Activated gamma-delta T cell treated with Interleukin-2 at 50 U/mL for 16 hours (primary cell): ENCODE measurements at regions not wholly inside any gene's neighbourhood (a gene's known extent, or its start where the extent isn't known, plus 50 kb on each side); places are given as distances from the start of the nearest gene placed in this dataset.

Experiments
- DNase-seq: peaks from one replicate; pipeline ENCODE4 v3.0.0-alpha.2; 2020

DNA sequence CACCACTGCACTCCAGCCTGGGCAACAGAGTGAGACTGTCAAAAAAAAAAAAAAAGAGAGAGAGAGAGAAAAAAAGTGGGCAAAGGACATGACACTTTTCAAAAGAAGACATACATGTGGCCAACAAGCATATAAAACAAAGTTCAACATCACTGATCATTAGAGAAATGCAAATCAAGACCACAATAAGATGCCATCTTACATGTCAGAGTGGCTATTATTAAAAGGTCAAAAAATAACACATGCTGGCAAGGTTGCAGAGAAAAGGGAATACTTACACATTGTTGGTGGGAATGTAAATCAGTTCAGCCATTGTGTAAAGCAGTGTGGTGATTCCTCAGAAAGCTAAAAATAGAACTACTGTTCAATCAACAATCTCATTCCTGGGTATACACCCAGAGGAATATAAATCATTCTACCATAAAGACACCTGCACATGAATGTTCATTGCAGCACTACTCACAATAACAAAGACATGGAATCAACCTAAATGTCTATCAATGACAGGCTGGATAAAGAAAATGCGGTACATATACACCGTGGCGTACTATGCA, 94.9 kb upstream of the TRIM2 start:
- DNase-seq, result no peak

DNA sequence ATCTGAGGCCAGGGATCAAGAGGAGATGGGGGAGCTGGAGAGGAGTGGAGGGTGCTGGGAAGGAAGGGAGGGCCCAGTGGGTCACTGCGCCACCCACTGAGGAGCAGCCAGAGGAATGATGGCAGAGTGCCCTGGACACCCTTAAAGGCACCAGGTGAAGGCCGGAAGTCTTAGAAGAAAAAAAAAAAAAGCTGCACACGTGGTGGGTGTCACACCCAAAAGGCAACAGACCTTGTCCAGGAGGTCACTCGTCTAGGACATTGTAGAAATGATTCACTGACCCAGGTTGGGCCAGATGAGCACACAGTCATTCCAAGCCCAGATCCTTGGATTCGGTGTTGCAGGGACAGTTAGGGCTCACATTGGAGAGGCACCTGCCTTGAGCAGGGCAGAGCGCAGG, 93.5 kb upstream of the TRIM2 start:
- no peak for DNase-seq

DNA sequence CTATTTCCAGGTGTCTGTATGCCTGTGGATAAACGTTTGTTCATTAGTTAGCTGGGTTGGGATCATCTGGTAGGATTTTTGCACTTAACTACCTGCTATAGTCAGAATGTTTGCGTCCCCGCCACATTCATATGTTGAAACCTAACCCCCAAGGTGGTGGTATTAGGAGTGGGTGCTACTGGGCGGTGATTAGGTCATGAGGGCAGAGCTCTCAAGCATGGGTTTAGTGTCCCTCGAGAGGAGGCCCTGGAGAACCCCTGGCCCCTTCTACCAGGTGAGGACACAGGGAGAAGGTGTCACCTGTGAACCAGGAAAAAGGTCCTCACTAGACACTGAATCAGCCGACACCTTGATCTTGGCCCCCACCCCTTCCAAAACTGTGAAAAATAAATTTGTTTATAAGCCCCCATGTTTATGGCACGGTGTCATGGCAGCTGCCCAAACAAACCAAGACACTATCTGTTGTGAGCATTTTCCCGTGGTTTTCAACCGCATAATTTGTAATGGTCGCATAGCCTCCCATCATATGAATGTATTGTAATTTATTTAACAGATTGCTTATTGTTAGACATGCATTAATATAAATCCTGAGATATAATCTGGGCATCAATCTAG, 92.7 kb upstream of the TRIM2 start:
- DNase-seq, result no peak

DNA sequence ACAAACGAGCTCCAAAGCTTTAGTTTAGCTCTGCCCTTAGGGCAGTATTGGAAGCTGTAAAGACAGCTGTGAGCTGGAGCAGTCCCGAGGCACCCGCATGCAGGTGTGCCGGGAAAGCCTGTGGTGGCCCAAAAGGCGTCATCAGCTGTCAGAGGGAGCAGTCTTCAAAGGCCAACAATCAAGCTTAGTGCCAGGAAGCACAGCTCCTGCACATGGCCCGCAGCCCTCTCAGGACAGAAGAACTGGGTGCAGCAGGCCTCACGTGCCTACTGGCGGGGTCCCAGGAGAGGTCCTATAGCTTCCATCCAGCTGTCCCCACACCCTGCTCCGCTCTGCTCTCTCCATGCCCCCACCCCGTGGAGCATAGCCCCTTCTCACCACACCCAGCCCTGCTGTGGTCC, 92.2 kb upstream of the TRIM2 start:
- peak; percentile 7 for DNase-seq

DNA sequence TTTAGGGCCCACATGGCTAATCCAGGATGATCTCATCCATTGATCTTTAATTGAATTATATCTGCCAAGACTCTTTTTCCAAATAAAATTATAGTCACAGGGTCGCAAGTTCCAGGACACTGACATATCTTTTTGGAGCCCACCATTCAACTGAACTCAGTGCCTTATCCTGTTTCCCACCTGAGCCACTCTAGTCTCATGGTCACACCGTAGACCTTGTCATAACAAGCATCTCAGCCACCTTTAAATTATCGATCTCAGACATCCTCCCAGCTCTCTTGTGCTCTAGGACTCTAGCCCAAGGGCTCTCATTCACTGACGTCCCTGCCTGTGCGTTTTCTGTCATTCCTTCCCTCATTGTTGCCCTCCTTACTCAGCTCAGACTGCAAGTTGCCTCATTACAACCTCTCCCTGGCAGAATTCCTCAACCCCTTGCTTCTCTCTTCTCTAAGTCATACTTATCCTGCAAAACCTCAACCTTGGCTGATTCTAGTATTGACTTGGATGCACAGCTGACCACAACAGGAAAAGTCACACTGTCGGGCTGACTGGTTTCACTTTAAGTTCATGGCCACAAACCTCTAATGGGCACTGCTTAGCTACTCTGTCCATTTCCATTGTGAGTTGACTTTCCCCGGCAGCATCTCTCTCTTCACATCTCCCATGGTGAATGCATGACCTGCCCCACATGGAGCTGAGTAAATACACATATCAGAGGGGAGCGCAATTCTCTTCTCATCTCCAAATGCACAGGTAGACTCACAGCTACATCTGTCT, 91.0 kb upstream of the TRIM2 start:
- DNase-seq, result no peak

DNA sequence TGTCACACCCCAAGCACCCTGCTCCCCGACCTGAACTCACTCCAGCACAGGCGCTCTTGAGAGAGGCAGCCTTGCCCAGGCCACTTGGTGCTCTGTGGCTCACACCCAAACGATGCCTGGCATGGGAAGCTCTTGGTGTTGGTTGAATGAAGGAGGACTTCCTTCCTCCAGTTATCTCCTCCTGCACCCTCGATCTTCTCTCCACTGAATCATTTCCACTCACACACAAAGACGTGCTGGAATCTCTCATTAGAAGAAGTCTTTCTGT, 90.5 kb upstream of the TRIM2 start:
- DNase-seq, result no peak

DNA sequence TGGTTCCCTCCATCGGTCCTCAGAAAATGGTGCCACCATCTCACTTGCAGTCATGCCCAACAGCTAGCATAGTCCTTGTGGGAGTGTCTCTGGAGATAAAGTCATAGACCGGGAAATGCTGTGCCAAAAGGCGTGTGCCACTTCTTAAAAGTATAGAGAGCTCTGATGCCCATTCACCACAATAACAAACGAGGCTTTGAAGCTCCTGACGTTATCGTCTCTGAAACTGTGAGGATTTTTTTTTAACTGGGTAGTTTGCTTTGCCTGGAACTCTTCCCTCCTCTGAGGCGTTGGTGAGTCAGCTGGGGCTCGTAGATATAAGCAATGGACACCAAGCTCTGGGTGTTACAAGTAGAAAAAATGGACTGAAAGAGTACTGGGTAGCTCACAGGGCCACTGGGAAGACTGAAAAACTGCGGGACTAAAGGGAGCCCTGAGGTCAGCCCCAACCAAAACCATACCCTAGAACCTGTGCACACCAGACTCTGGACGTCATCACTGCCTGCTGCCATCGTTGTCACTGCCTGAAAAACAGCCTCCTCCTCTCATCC, 89.4 kb upstream of the TRIM2 start:
- DNase-seq, result peak; percentile 29

DNA sequence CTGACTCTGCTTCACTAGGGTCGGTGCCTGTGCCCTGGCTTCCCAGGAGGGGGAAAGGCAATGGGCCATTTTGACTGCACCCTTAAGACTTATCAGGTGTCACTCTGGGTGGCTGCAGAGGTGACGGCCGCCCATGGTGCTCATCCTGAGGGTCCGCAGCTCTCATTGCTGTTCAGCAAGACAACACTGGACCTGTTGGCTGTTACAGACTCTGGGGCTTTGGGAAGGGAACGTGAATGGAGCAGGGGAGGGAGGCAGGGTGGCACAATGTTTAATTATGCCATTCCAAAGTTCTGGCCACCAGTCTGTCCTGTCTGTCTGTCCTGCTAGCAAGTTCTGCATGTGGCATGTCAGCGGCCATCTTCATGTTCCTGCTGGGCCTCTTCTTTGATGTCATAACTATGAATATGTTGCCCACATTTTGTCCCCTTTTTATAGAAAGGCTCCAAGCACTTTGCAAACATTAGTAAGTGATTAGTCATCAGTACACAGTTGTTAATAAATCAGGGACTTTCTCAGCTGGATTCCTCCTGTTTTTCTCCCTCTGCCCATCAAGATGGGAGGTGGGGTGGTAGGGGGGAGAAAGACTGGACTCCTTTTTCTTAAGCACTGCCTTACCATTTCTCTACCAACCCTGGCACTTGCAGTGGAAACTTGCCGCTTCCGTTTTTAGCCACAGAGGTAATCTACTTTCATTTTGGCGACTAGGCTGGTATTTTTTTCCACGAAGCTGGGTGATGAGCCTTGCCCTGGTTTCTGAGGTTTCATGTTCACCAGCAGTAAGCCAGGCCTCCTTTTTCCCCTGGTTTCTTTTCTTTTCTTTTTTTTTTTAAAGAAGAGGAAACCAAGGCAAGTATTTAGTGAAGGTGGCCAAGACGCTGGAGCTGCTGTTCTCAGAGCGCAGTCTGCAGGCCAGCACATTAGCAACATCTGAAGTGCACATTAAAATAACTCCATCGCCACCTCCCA, 88.6 kb upstream of the TRIM2 start:
- peak; percentile 62 for DNase-seq

DNA sequence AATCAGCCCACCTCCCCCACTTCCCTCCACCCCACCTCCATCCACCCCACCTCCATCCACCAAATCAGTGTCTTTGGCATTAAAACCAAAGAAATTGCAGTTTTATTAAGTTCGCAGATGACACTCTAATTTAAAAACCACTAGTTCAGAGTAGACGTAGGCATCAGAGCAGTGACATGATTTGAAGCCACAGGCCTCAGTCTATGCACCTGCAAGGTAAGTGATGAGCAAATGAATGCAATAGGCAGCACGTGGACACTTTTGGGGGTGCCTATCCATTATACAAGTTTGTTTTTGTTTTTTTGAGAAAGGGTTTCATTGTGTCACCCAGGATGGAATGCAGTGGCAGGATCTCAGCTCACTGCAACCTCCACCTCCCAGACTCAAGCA, 88.0 kb upstream of the TRIM2 start:
- DNase-seq, result no peak

DNA sequence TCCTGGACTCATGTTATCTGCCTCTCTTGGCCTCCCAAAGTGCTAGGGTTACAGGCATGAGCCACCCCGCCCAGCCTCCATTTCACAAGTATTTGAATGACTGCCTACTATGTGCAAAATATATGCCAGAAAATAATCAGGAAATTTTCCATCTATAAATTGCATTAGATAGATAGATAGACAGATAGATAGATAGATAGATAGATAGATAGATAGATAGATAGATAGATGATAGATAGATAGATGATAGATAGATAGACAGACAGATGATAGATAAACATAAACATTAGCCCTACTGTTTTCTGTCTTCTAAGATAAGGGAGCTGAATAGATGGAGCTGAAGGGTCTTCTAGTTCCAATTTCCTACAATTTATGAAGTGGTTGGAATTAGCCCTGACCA, 87.4 kb upstream of the TRIM2 start:
- no peak for DNase-seq

DNA sequence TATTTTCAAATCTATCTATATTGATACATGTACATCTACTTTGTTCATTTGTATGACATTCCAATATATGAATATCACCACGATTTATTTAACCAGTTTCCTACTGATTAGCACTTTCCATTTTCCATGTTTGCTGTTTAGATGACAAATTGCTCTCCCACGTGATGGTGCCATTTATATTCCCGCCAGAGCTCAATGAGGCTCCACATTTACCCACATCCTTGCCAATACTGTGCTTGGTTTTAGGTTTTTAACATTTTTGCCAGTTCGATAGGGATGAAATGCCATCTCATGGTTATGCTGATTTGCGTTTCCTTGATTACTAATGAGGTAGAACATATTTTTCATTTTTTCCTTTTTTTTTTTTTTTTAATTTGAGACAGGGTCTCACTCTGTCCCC, 86.7 kb upstream of the TRIM2 start:
- no peak for DNase-seq

DNA sequence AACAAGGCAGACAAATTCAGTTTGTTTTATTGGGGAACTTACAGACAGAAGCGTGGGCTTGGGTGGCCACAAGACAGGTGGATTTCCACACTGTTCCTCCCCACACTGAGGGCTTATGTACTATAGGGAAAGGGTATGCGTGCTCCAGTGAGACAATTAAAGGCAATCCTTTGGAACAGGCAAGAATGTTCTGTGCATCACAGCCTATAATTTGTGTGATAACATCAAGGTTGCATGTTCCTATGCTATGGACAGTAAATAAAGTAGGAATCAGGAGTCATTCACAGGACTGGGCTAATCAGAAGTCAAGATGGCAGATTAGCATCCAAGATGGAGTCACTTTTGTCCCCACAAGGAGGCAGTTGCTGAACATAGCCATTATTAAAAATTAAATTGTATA, 84.6 kb upstream of the TRIM2 start:
- no peak for DNase-seq

DNA sequence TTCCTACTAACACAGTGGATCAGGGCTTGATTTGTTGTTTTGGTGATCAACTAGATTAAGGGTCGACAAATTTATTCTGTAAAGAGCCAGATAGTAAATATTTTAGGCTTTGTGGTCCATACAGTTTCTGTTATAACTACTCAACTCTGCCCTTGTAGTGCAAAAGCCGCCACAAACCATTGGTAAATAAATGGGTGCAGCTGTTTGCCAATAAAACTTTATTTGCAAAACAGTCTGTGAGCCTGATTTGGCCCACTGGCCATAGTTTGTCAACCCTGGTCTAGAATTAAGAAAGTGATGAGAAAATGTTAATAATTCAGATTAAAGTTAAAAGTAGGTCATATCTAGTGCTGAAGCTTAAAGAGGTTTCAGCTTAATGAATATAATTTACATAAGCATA, 84.0 kb upstream of the TRIM2 start:
- no peak for DNase-seq

DNA sequence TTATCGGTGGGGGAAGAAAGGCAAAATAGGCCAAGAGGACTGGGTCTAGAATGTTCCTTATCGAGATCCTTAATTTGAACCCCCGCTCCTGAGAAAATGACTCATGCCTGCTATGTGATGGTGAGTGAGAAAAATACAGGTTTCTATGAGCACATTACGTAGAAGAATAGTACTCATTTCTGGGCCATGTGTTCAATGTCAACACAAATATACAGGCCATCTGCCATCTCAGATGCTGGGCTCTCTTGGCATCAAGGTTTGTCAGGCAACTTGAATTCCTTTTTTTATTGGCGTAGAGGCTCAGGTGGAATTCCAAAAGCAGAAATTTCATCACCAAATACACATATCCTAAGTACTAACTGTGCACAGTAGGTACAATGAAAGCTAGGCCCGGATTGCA, 81.4 kb upstream of the TRIM2 start:
- DNase-seq, result no peak

DNA sequence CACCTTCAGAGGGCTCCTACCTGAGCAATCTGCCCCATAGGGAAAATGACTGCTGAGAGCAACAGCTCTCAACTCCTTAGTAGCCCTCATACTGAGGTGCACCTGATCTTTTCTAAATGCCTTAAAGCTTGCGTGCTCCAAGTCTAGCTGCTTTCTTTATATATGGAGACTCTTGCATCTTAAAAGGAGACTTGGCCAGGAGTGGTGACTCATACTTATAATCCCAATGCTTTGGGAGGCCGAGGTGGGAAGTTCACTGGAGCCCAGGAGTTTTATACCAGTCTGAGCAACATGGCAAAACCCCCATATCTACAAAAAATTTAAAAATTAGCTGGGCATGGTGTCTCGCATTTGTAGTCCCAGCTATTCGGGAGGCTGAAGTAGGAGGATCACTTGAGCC, 78.1 kb upstream of the TRIM2 start:
- no peak for DNase-seq

DNA sequence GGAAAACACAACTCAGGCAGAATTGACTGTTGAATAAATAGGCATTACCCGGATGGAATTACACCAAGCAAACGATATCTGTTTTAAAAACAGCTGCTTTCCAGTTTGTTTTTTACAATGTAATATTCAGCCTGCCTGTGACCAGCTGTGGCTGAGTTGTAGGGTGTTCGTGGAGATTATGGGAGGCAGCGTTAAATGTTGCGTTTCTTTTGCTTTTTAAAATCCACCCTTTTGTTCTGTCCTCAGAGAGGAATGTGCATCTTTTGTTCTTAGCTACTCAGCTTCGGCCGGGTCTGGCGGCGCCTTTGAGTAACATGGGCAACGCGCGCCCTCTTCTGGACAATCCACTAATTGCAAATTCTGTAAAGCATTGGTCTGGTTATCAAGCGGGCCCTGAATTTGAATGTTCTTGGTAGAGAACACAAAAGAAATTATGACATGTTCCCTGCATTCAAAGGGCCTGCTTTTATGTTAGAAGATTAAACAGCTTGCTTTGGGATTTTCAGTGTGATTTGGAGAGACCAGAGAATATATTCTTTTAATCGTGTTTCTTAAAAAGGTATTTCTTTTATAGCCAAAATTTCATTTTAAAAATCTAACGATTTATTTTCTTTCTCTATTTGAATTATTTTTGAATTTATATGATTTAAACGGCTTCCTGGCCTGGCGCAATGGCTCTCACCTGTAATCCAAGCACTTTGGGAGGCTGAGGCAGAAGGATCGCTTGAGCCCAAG, 76.3 kb upstream of the TRIM2 start:
- DNase-seq, result peak; percentile 88

DNA sequence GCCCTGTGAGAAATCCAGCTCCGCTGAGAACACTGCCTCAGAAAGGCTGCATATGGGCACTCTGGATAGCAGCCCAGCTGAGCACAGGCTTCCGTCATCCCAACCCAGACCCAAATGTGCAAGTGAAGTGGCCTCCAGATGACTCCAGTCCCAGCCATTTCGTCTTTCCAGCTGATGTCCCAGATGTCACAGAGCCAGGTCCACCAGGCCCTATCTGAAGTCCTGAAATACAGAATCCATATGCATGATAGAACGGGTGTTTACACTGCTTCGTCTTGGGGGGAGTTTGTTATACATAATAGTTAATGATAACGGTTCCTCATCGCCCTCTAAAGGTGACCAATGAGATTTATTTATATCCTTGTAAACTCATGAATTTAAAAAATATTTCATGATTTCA, 72.6 kb upstream of the TRIM2 start:
- no peak for DNase-seq

DNA sequence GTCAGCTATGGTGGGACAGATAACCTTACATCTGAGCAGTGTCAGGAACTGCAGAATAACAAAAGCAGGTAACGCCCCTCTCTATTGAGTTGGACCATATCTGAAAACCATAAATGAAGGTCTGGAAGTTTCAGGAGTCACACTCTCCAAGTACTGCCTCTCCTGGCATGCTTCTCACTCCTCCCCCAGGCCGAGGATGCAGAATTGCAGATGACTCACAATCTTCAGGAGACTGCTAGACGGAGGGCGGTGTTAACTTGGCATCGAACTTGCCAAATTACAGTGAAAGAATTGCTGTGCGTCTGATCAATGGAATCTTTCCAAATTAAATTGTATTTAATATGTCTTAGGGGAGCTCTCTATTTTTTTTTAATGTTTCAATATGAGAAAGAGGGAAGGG, 67.1 kb upstream of the TRIM2 start:
- no peak for DNase-seq

DNA sequence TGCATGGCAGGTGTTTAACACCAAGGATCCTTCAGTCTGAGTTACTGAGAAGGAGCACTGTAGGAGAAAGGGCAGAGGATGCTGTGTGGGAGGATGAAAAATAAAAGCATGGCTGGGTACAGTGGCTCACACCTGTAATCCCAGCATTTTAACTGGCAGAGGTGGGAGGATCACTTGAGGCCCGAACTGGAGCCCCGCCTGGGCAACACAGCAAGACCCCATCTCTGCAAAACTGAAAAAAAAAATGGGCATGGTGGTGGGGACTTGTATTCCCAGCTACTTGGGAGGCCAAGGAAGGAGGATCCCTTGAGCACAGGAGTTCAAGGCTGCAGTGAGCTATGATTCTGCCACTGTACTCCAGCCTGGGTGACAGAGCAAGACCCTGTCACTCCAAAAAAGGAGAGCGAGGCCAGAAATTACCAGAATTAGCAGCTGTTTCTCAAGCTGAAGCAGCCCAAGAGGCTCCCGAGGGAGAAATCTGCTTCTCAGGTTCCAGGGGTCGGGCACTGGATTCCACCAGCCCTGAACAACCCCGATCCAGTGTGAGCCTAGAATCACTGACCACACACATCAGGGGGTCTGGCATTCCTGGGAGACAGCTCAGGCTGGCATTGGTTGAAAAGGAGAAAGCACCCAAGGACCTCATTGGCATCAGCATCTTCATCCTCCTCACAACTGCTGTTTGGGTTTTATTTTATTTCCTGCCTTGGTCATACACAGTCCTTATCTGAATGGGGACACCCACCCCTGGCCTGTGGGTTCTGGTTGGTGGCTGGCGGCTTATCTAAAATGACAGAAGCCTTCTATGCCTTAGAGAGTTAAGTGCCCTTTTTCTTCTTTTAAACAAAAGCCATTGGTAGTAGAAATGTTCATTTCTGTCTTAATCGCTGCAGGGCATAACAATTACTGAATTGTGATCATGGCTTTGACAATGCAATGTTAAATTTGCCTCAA, 66.3 kb upstream of the TRIM2 start:
- DNase-seq, result no peak

DNA sequence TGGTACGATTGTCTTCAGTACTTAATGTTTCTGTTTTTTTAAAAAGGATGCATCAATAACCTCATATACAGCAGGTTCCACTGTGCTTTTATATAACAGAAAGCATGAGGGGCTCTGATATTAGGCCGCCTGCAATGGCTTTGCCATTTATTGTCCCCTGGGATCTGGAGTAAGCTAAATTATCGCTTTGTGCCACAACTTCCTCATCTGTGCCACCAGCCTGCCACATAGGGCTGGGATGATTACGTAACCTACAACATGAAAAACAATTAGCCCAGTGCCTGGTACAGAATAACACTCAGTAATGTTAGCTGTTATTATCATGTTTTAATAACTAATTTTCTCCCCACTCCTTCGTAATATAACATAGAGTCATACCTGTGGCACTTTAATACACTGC, 65.5 kb upstream of the TRIM2 start:
- no peak for DNase-seq

DNA sequence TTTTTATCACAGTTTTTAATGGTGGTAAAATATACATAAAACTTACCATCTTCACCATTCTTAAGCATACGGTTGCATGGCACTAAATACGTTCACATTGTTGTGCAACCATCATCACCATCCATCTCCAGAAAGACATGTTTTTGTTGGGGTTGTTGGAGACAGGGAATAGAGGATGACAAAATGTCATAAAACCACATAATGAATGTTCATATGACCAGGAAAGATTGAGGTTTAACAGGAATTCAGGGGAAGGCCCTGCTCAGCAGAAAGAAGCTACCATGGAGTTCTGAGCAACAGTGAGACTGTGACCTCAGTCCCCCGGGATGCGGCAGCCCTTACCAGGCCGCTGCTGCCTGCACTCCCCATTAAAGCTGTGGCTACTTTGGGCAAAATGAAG, 63.9 kb upstream of the TRIM2 start:
- no peak for DNase-seq

DNA sequence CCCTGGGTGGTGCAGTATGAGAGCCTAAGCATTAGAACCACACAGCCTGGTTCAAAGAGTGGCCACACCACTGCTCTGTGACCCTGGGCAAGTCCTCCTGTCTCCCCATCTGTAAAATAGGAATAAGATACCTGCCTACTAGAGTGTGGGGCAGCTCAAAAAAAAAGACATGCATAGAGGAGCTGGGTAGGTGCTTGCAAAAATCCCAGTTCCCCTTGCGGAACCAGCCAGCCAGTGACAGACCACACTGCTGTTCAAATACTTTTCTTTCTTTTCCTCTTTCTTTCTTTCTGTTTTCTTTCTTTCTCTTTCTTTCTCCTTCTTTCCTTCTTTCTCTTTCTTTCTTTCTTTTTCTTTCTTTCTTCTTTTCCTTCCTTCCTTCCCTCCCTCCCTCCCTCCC, 63.0 kb upstream of the TRIM2 start:
- no peak for DNase-seq
